ENCODE measurements at regions not wholly inside any gene's neighbourhood (a gene's known extent, or its start where the extent isn't known, plus 50 kb on each side); places are given as distances from the start of the nearest gene placed in this dataset.
"Not testable (repeated sequence)": the region's sequence is repeated elsewhere in the genome, so short reads cannot be mapped to it uniquely, and the experiment has no call there.

DNA sequence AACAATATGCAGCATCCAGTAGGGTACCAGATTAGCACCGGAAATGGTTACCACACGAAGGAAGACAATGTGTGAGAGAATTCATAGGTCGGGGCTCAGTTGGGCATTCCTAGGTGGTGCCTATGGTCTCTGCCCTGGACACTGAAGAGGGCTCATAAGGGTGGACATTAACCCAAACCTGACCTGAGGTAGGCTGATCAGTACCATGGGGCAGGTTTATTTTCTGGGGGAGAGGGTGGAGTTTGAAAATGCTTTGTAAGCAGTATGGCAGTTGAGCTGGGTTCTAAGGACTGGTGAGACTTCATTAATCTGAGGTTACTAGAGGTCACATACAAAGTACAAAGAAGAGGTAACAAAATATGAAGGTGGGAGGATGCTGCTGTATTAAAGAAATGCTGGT is 68.4 kb downstream of the RPL22L1 start:
- Mint-ChIP-seq H3K9me3 (peaks cover 3% of the 10 kb centered on the region), H3K4me3 (no peak overlapping the region), H3K27ac (no peak overlapping the region), H3K4me1 (no peaks in the 10 kb centered on the region), H3K36me3 (no peaks in the 10 kb centered on the region), H3K27me3 (peaks cover 24% of the 10 kb centered on the region)
- no peak for ATAC-seq (ENCODE audit: low read depth)
- DNase-seq = no peak
- POLR2A ChIA-PET = no interaction called here

DNA sequence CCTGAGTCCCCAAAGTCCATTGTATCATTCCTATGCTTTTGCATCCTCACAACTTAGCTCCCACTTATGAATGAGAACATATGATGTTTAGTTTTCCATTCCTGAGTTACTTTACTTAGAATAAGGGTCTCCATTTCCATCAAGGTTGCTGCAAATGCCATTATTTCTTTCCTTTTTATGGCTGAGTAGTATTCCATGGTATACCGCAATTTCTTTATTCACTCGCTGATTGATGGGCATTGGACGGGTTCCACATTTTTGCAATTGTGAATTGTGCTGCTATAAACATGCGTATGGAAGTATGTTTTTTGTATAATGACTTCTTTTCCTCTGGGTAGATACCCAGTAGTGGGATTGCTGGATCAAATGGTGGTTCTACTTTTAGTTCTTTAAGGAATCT is 69.7 kb downstream of the RPL22L1 start:
- H3K4me1 Mint-ChIP-seq; ATAC-seq (ENCODE audit: low read depth); POLR2A ChIA-PET; DNase-seq; H3K36me3 Mint-ChIP-seq; H3K27ac Mint-ChIP-seq; H3K9me3 Mint-ChIP-seq; H3K4me3 Mint-ChIP-seq: not testable (repeated sequence)
- peaks cover 27% of the 10 kb centered on the region for H3K27me3 Mint-ChIP-seq

DNA sequence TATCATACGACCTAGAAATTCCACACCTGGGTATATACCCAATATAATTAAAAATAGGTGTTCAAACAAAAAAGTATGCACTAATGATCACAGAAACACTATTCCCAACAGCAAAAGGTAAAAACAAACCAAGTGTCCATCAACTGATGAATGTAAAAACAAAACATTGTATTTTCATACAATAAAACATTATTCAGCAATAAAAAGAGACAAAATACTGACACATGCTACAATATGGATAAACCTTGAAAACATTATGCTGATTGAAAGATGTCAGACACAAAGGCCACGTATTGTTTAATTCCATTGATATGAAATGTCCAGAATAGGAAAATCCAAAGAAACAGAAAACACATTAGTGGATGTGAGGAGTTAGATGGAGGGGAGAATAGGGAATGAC is 71.0 kb downstream of the RPL22L1 start:
- H3K9me3 Mint-ChIP-seq = peaks cover 3% of the 10 kb centered on the region
- no peak overlapping the region for H3K4me3 Mint-ChIP-seq
- peaks cover 18% of the 10 kb centered on the region for H3K27me3 Mint-ChIP-seq
- POLR2A ChIA-PET = no interaction called here
- no peaks in the 10 kb centered on the region for H3K4me1 Mint-ChIP-seq
- no peak for DNase-seq
- H3K27ac Mint-ChIP-seq = no peak overlapping the region
- no peaks in the 10 kb centered on the region for H3K36me3 Mint-ChIP-seq
- ATAC-seq (ENCODE audit: low read depth) = no peak

DNA sequence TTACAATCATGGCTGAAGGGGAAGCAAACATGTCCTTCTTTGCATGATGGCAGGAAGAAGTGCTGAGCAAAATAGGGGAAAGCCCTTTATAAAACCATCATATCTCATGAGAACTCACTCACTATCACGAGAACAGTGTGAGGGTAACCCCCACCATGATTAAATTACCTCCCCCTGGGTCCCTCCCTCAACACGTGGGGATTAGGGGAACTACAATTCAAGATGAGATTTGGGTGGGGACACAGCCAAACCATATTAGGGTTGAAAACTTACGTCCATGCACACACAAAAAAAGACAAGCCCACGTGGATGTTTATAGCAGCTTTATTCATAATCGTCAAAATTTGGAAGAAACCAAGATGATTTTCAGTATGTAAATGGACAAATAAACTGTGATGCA is 72.3 kb downstream of the RPL22L1 start:
- Mint-ChIP-seq H3K4me3 (no peak overlapping the region), H3K27ac (no peak overlapping the region), H3K36me3 (no peaks in the 10 kb centered on the region), H3K27me3 (peaks cover 17% of the 10 kb centered on the region), H3K4me1 (no peaks in the 10 kb centered on the region), H3K9me3 (peaks cover 3% of the 10 kb centered on the region)
- POLR2A ChIA-PET = no interaction called here
- DNase-seq (no peak), ATAC-seq (ENCODE audit: low read depth) (no peak)

DNA sequence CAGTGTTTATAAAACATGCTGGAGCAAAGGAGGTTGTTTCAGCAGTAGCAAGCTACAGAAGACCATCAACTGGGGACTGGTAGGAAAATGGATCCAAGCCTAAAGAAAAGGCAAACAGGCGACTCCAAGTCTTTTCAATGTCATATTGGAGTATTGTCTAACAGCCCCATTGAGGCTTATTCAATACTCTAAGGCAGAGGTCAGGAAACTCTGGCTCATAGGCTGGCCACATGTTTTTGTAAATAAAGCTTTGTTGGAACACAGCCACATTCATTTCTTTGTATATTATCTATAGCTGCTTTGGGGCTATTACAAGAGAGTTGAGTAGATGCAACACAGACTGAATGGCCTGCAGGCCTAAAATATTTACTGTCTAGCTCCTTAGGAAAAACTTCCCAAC is 77.5 kb downstream of the RPL22L1 start:
- Mint-ChIP-seq H3K27ac (no peak overlapping the region), H3K36me3 (no peaks in the 10 kb centered on the region), H3K4me3 (no peak overlapping the region), H3K4me1 (no peaks in the 10 kb centered on the region), H3K27me3 (peaks cover 11% of the 10 kb centered on the region), H3K9me3 (peaks cover 2% of the 10 kb centered on the region)
- POLR2A ChIA-PET = no interaction called here
- DNase-seq (no peak), ATAC-seq (ENCODE audit: low read depth) (no peak)

DNA sequence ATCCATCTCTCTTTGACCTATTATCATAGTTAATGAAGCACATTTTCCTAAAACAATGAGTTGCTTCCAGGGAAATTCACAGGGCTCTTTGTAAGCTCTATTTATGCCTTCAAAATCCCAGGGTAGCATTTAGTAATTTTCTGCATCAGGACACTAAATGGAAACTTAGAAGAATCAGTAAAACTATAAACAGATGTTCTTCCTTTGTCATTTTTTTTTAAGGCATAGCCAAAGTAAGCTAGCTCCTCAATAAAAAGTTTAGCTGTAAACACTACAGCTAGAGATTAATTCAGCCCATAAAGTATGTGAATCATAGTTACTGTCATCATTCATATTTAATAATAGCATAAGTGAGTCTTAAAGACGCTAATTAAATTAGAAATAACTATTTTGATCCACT is 79.3 kb downstream of the RPL22L1 start:
- ATAC-seq (ENCODE audit: low read depth) = no peak

DNA sequence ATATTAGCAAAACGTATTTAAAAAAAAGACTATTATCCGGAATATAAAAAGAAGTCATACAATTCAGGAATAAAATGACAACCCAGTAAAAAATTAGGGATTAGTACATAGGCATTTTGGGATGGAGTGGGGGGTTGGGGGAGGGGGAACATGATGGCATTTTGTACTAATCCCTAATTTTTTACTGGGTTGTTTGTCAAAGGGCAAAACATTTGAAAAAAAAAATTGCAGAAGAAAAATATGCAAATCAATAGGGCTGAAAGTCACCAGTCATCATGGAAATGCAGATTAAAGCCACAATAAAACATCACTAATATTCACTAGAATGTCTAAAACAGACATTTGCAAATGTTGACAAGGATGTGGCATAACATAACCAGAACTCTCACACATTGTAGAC is 82.5 kb downstream of the RPL22L1 start:
- H3K27me3 Mint-ChIP-seq = peaks cover 32% of the 10 kb centered on the region
- no peak overlapping the region for H3K27ac Mint-ChIP-seq
- H3K4me1 Mint-ChIP-seq = no peaks in the 10 kb centered on the region

More for the DNA sequence above, 79.3 kb downstream of the RPL22L1 start:
- no peaks in the 10 kb centered on the region for H3K36me3 Mint-ChIP-seq
- peaks cover 13% of the 10 kb centered on the region for H3K27me3 Mint-ChIP-seq
- H3K4me3 Mint-ChIP-seq = no peak overlapping the region
- no peak for DNase-seq
- no peak overlapping the region for H3K27ac Mint-ChIP-seq
- POLR2A ChIA-PET = no interaction called here
- H3K4me1 Mint-ChIP-seq = no peaks in the 10 kb centered on the region
- H3K9me3 Mint-ChIP-seq = no peaks in the 10 kb centered on the region

DNA sequence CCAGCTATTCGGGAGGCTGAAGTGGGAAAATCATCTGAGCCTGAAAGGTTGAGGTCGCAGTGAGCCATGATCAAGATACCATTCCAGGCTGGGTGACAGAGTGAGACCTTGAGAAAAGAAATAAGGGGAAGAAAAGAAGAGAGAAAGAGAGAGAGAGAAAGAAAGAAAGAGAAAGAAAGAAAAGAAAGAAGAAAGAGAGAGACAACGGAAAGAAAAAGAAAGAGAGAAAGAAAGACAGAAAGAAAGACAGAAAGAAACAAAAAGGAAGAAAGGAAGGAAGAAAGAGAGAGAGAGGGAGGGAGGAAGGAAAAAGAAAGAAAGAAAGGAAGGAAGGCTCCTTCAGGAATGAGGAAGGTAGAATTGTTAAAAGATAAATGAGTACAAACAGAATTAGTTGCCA is 84.5 kb downstream of the RPL22L1 start:
- no peaks in the 10 kb centered on the region for H3K9me3 Mint-ChIP-seq
- no peak overlapping the region for H3K27ac Mint-ChIP-seq
- ATAC-seq (ENCODE audit: low read depth) (no peak), DNase-seq (no peak)
- peaks cover 32% of the 10 kb centered on the region for H3K27me3 Mint-ChIP-seq
- no peak overlapping the region for H3K4me3 Mint-ChIP-seq
- POLR2A ChIA-PET = no interaction called here
- H3K4me1 Mint-ChIP-seq = no peaks in the 10 kb centered on the region
- H3K36me3 Mint-ChIP-seq = no peaks in the 10 kb centered on the region

More for the DNA sequence above, 82.5 kb downstream of the RPL22L1 start:
- ATAC-seq (ENCODE audit: low read depth) (no peak), DNase-seq (no peak)
- Mint-ChIP-seq H3K9me3 (no peaks in the 10 kb centered on the region), H3K4me3 (no peak overlapping the region), H3K36me3 (no peaks in the 10 kb centered on the region)
- POLR2A ChIA-PET = no interaction called here

DNA sequence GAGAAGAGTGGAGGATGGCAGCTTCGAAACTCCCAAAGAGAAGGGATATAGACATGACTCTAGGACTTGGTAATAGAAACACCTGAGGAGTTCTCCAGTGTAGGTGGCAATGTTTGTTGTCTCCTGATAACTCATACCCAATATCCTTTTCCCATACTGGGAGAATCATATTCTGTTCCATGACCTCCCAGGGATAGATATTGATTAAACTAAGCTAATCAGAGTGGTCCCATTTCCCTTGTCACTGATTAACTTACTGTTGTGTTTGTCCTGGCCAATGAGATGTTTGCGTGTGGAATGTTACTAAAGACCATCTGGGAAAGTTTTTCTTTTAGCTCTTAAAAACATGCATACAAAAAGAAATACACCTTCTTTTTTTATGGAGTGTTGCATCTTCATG is 85.6 kb downstream of the RPL22L1 start:
- Mint-ChIP-seq H3K4me1 (no peaks in the 10 kb centered on the region), H3K9me3 (no peaks in the 10 kb centered on the region), H3K27ac (no peak overlapping the region), H3K27me3 (peaks cover 36% of the 10 kb centered on the region), H3K4me3 (no peak overlapping the region), H3K36me3 (no peaks in the 10 kb centered on the region)
- POLR2A ChIA-PET = no interaction called here
- DNase-seq = no peak
- no peak for ATAC-seq (ENCODE audit: low read depth)

DNA sequence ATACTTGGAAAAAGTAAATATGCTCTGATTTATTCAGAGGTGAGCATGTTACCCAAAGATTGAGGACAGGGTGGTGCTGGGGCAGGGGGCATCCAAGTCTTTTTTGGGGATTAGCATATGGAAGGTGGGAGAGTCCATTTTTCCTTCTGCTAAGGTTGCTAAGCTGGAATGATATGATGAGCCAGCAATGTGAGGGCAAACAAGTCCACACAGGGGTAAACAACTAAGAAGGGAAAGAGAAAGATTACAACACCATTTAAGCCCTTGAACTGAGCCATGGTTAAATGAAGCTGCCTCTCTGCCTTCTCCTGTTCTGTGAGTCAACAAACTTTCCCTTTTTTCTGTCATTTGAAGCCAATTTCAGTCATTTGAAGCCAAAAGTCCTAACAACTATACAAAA is 89.0 kb downstream of the RPL22L1 start:
- no peak for ATAC-seq (ENCODE audit: low read depth)
- Mint-ChIP-seq H3K4me3 (no peak overlapping the region), H3K27ac (no peak overlapping the region), H3K36me3 (no peaks in the 10 kb centered on the region), H3K4me1 (no peaks in the 10 kb centered on the region), H3K27me3 (peaks cover 47% of the 10 kb centered on the region), H3K9me3 (no peaks in the 10 kb centered on the region)
- no peak for DNase-seq
- POLR2A ChIA-PET = no interaction called here

DNA sequence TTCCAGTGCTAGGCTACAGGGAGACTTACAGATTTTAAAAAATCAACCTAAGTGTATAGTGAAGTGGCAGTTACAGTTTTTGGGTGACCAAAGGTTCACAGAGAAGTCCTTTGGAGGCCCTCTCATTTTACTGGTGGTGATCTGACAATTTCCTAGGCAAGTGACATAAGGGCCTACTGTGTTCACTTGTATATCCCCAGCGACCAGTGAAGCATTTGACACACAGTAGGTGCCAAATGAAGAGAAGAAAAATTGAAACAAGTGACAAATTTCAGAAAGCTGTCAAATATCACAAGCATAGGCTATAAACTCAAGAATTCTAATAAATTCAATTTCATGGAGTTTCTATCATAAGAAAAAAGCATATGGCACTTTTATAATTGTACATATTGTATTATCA is 89.5 kb downstream of the RPL22L1 start:
- Mint-ChIP-seq H3K36me3 (no peaks in the 10 kb centered on the region), H3K9me3 (no peaks in the 10 kb centered on the region), H3K4me3 (no peak overlapping the region), H3K27ac (no peak overlapping the region), H3K4me1 (no peaks in the 10 kb centered on the region), H3K27me3 (peaks cover 42% of the 10 kb centered on the region)
- ATAC-seq (ENCODE audit: low read depth) (no peak), DNase-seq (no peak)
- POLR2A ChIA-PET = no interaction called here

DNA sequence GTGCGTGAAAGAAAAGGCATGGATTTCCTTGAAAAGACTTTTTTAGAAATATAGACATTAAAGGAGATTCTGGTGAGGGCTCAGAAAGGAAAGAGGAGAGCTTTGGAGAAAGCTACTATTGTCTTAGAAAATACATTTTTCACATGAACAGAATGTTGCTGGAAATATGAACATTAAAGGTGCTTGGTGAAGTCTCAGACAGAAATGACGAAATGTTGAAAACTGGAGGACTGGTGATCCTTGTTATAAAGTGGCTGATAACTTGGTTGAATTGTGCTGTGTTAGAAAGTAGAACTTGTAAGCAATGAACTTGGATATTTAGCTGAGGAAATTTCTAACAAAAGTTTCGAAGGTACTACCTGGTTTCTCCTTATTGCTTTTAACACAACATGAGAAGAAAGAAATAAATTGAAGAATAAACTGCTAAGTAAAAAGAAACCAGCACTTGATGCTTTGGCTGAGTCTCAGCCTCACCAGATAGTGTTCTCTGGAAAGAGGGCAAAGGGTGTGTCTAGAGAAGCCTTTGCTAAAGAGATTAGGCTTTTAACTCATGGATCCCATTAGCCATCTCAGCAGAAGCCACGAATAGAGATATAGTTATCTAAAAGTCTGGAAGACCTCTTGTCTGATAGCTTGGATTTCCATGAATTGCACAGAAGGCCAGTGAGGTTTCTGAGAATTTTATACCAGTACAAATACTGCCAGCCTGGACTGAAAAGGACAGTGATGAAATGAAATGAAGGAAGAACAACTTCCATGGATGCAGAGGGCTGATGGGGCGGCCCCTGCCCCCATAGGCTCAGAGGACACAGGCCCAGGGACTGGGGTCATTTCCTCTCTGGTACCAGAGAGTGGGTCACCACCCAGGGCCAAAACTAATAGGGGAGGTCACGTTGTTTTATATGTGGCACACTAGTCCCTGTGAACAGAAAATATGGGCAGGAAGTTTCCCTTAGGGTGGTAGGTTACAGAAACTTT is 91.5 kb downstream of the RPL22L1 start:
- Mint-ChIP-seq H3K27ac (no peak overlapping the region), H3K4me1 (no peaks in the 10 kb centered on the region), H3K9me3 (no peaks in the 10 kb centered on the region), H3K36me3 (no peaks in the 10 kb centered on the region), H3K27me3 (peaks cover 35% of the 10 kb centered on the region), H3K4me3 (no peak overlapping the region)
- POLR2A ChIA-PET = no interaction called here
- ATAC-seq (ENCODE audit: low read depth) (no peak), DNase-seq (no peak)

DNA sequence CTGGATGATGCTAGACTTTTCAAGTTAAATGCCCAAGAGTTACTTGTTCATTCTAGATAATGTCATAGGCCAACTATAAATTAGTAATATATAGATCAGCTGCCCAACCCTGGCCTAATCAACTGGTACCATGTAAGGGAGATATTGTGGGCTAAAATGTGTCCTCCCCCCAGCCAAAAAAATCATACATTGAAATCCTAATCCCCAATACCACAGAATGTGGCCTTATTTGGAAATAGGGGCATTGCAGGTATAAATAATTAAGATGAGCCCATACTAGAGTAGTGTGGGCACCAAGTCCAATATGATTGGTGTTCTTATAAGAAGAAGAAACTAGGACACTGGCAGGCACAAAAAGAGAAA is 92.5 kb downstream of the RPL22L1 start:
- H3K4me1 Mint-ChIP-seq = no peaks in the 10 kb centered on the region
- no peak overlapping the region for H3K27ac Mint-ChIP-seq
- no peak for ATAC-seq (ENCODE audit: low read depth)
- POLR2A ChIA-PET = no interaction called here
- no peaks in the 10 kb centered on the region for H3K36me3 Mint-ChIP-seq
- H3K4me3 Mint-ChIP-seq = no peak overlapping the region
- H3K9me3 Mint-ChIP-seq = no peaks in the 10 kb centered on the region
- DNase-seq = no peak
- peaks cover 27% of the 10 kb centered on the region for H3K27me3 Mint-ChIP-seq

DNA sequence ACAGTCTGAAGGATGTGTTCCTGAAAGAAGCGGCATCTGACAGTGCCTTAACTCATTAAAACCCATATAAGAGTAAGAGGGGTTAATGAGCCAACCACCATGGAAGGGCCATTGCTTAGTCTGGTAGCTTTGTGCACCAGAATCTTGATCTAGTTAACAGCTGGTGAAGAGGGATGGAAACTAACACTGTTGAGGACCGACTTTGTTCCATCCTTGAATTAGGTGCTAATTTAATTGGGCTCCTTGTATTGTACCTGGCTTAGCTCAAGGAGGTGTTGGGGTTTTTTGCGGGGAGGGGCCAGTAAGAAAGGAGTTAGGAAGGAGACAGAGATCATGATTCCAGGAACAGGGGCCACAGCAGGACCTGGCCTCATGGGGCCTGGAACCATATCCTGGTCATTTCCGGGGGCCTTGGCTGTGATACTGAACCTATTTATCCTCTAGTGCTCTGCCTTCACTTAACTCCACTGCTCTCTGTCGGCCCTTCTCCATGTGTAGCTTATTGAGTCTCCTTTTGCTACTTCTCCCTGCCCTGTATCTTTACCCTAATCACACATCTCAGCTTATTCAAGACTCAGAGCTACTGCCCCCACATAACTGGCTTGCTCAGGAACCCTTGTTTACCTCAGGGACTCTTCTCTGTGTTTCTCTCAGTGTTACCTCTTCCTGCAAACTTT is 93.0 kb downstream of the RPL22L1 start:
- no peaks in the 10 kb centered on the region for H3K9me3 Mint-ChIP-seq
- H3K36me3 Mint-ChIP-seq = no peaks in the 10 kb centered on the region
- no peak overlapping the region for H3K4me3 Mint-ChIP-seq
- no peak for DNase-seq
- ATAC-seq (ENCODE audit: low read depth) = no peak
- no peaks in the 10 kb centered on the region for H3K4me1 Mint-ChIP-seq
- H3K27ac Mint-ChIP-seq = no peak overlapping the region
- POLR2A ChIA-PET = no interaction called here
- H3K27me3 Mint-ChIP-seq = peaks cover 25% of the 10 kb centered on the region
